HepG2 (cell line): ENCODE measurements at regions not wholly inside any gene's neighbourhood (a gene's known extent, or its start where the extent isn't known, plus 50 kb on each side); places are given as distances from the start of the nearest gene placed in this dataset.

Experiments
- ATAC-seq: fragments of 200-7000 bp; cut with Tn5 transposase; 3 replicates; pipeline ENCODE4 v1.9.1; 2020; ENCODE audit warnings: mild to moderate bottlenecking, moderate library complexity
- BruUV-seq: library from RNA; stranded (reverse); fragments of 400-500 nt; replicated peaks from 2 replicates; lab custom pipeline; 2021; lab: Mats Ljungman, UMichigan
- CTCF ChIA-PET: fragments of 300-600 bp; formaldehyde crosslinking; extraction: SDS; loops from one replicate; lab custom pipeline; 2021; ENCODE audit warnings: low total read pairs, inconsistent platforms, low intra/inter-chr PET ratio; lab: Yijun Ruan, JAX
- POLR2A ChIA-PET: fragments of 350-600 bp; sonication (Branson Sonifier 250); formaldehyde crosslinking; loops from one replicate; lab custom pipeline; 2020; ENCODE audit warnings: antibody characterized with exemption, inconsistent platforms; lab: Yijun Ruan, JAX
- DNase-seq: peaks from one replicate; pipeline ENCODE4 v3.0.0-alpha.2; 2015; ENCODE audit warnings: low spot score
- FAIRE-seq: peaks from 3 replicates; lab custom pipeline; 2011; peaks lifted over from hg19 to GRCh38; lab: Jason Lieb, UNC
- H2AFZ ChIP-seq: one replicate; pipeline ENCODE4 v1.6.1; 2011; ENCODE audit warnings: low read length, inconsistent platforms
- H3K27ac ChIP-seq: fragments of 300-600 bp; 3 replicates; pipeline ENCODE4 v1.8.0; 2011; ENCODE audit warnings: mixed run types, mild to moderate bottlenecking, mixed read lengths, low read length, inconsistent platforms; ENCODE audit not compliant: insufficient read depth; ENCODE audit errors: extremely low read length
- H3K27me3 ChIP-seq, 2 experiments: fragments of 200-600 bp in 1 of 2; 2 replicates in 1 of 2; 3 replicates in 1 of 2; pipeline versions ENCODE4 v1.6.0 to v1.8.0; 2011; ENCODE audit warnings: low read length in 2 of 2, mild to moderate bottlenecking in 2 of 2, moderate library complexity in 2 of 2, inconsistent platforms in 1 of 2; ENCODE audit not compliant: insufficient read depth in 2 of 2, control insufficient read depth in 1 of 2
- H3K36me3 ChIP-seq, 2 experiments: fragments of 200-600 bp in 1 of 2; replicated peaks in 1 of 2; 2 replicates in 1 of 2; 3 replicates in 1 of 2; pipeline versions ENCODE4 v1.5.1 to v1.8.0; 2011; ENCODE audit warnings: low read length in 2 of 2, inconsistent platforms in 1 of 2; ENCODE audit not compliant: insufficient read depth in 2 of 2, control insufficient read depth in 1 of 2
- H3K4me1 ChIP-seq: 2 replicates; pipeline ENCODE4 v1.5.1; 2012; ENCODE audit warnings: low read length, inconsistent platforms; ENCODE audit not compliant: insufficient read depth
- H3K4me2 ChIP-seq: 2 replicates; pipeline ENCODE4 v1.6.0; 2011; ENCODE audit warnings: low read depth, low read length, inconsistent platforms
- H3K4me3 ChIP-seq, 3 experiments: fragments of 200-600 bp in 1 of 3; sonication (generic), shearing (Covaris generic) in 1 of 3; replicated peaks in 1 of 3; 2 replicates each; pipeline ENCODE4 v1.5.1; 2011 to 2016; ENCODE audit warnings: low read length in 3 of 3, inconsistent platforms in 2 of 3, low read depth in 2 of 3, mild to moderate bottlenecking in 2 of 3, control low read depth in 1 of 3, mixed read lengths in 1 of 3; ENCODE audit not compliant: insufficient read depth in 1 of 3
- H3K79me2 ChIP-seq: one replicate; pipeline ENCODE4 v1.6.1; 2011; ENCODE audit warnings: low read length, inconsistent platforms; ENCODE audit not compliant: insufficient read depth
- H3K9ac ChIP-seq: 2 replicates; pipeline ENCODE4 v1.6.0; 2011; ENCODE audit warnings: mild to moderate bottlenecking, low read depth, low read length, inconsistent platforms; ENCODE audit not compliant: insufficient read depth
- H3K9me3 ChIP-seq: 2 replicates; pipeline ENCODE4 v1.5.1; 2012; ENCODE audit warnings: mild to moderate bottlenecking, low read length
- H4K20me1 ChIP-seq: 2 replicates; pipeline ENCODE4 v1.6.0; 2011; ENCODE audit warnings: inconsistent platforms, mild to moderate bottlenecking, low read length, moderate library complexity; ENCODE audit not compliant: insufficient read depth
- ATRX ChIP-seq: sonication (generic); formaldehyde crosslinking; IDR thresholded peaks from 2 replicates; pipeline ENCODE4 v1.4.0; 2020; ENCODE audit warnings: missing genetic modification reagents, borderline replicate concordance
- CREB1 ChIP-seq, 2 experiments: fragments of 450-650 bp in 1 of 2; IDR thresholded peaks; 2 replicates each; pipeline ENCODE4 v1.6.1; 2016 to 2017; ENCODE audit warnings: control low read depth in 1 of 2, mild to moderate bottlenecking in 1 of 2, missing compliant biosample characterization in 1 of 2, missing genetic modification characterization in 1 of 2
- KMT2B ChIP-seq: IDR thresholded peaks from 2 replicates; pipeline ENCODE4 v1.6.1; 2016; ENCODE audit warnings: missing genetic modification reagents, missing compliant biosample characterization
- MED1 ChIP-seq: sonication (generic); formaldehyde crosslinking; IDR thresholded peaks from 2 replicates; pipeline ENCODE4 v1.4.0; 2020; ENCODE audit warnings: missing genetic modification reagents
- MIER2 ChIP-seq: IDR thresholded peaks from 2 replicates; pipeline ENCODE4 v1.6.1; 2016; ENCODE audit warnings: missing biosample characterization, missing genetic modification reagents
- RELA ChIP-seq: sonication (generic); formaldehyde crosslinking; IDR thresholded peaks from 2 replicates; pipeline ENCODE4 v1.4.0; 2020; ENCODE audit warnings: missing genetic modification reagents
- RFX5 ChIP-seq: IDR thresholded peaks from 2 replicates; pipeline ENCODE4 v1.6.1; 2011; ENCODE audit warnings: low read depth, low read length, improper control_type of control experiment
- RORA ChIP-seq: sonication (generic); formaldehyde crosslinking; IDR thresholded peaks from 2 replicates; pipeline ENCODE4 v1.5.0; 2020; ENCODE audit warnings: mild to moderate bottlenecking, missing genetic modification reagents, moderate library complexity
- SIX1 ChIP-seq: sonication (generic); formaldehyde crosslinking; IDR thresholded peaks from 2 replicates; pipeline ENCODE4 v1.4.0; 2020; ENCODE audit warnings: missing genetic modification reagents, borderline replicate concordance
- TAF1 ChIP-seq: sonication (generic); formaldehyde crosslinking; IDR thresholded peaks from 2 replicates; pipeline ENCODE4 v1.4.0; 2020; ENCODE audit warnings: missing genetic modification reagents
- TCF7 ChIP-seq: sonication (generic); IDR thresholded peaks from 2 replicates; pipeline ENCODE4 v1.6.1; 2016; ENCODE audit warnings: antibody characterized with exemption, low read depth
- THAP7 ChIP-seq: sonication (generic); formaldehyde crosslinking; IDR thresholded peaks from 2 replicates; pipeline ENCODE4 v1.8.1; 2023; ENCODE audit warnings: mild to moderate bottlenecking, missing genetic modification reagents
- ZBTB20 ChIP-seq: sonication (generic); formaldehyde crosslinking; IDR thresholded peaks from 2 replicates; pipeline ENCODE4 v1.8.1; 2023; ENCODE audit warnings: missing genetic modification reagents, low read depth, mild to moderate bottlenecking, borderline replicate concordance
- ZBTB21 ChIP-seq: sonication (generic); formaldehyde crosslinking; IDR thresholded peaks from 2 replicates; pipeline ENCODE4 v1.4.0; 2020; ENCODE audit warnings: missing genetic modification reagents
- ZBTB44 ChIP-seq: sonication (generic); formaldehyde crosslinking; IDR thresholded peaks from 2 replicates; pipeline ENCODE4 v1.4.0; 2020; ENCODE audit warnings: missing genetic modification reagents
- ZNF484 ChIP-seq: sonication (generic); formaldehyde crosslinking; IDR thresholded peaks from 2 replicates; pipeline ENCODE4 v1.5.1; 2020; ENCODE audit warnings: mild to moderate bottlenecking, low read depth, missing genetic modification reagents, borderline replicate concordance
- ZNF598 ChIP-seq: sonication (generic); formaldehyde crosslinking; IDR thresholded peaks from 2 replicates; pipeline ENCODE4 v1.5.1; 2020; ENCODE audit warnings: mild to moderate bottlenecking, missing genetic modification reagents, borderline replicate concordance
- ZNF747 ChIP-seq: sonication (generic); formaldehyde crosslinking; IDR thresholded peaks from 2 replicates; pipeline ENCODE4 v1.8.1; 2023; ENCODE audit warnings: missing genetic modification reagents, mild to moderate bottlenecking, borderline replicate concordance
- WGBS: methylation state at CpG from one replicate; pipeline ENCODE4 v1.1.6; 2017; ENCODE audit warnings: low lambda C conversion rate; 5-methylcytosine and 5-hydroxymethylcytosine counted together
- in situ Hi-C: cut with HindIII; loops from 2 replicates; pipeline ENCODE4 v1.10.0; 2017; ENCODE audit warnings: low pct_unique_long_range_greater_than_20kb; ENCODE audit not compliant: extremely low pct_ligation_motif_present
- intact Hi-C: fragments of 100-400 bp; cut with micrococcal nuclease; formaldehyde crosslinking; loops from one replicate; pipeline ENCODE4 v1.10.0; 2022; ENCODE audit not compliant: unreplicated experiment

- Histone ChIP-seq H3K79me2 (no peaks in the 10 kb centered on the region), H3K27ac (no peak overlapping the region), H2AFZ (no peak overlapping the region), H4K20me1 (no peaks in the 10 kb centered on the region), H3K9me3 (no peaks in the 10 kb centered on the region), H3K4me3 (no peak overlapping the region), H3K4me2 (no peak overlapping the region), H3K36me3 (no peaks in the 10 kb centered on the region), H3K27me3 (no peaks in the 10 kb centered on the region), H3K4me1 (no peaks in the 10 kb centered on the region), H3K9ac (no peak overlapping the region)
- 13% methylated on average over 2 of the region's 2 CpGs for WGBS
- intact Hi-C loops (no loop called here), in situ Hi-C loops (no loop called here)
- CTCF ChIA-PET: no interaction called here
- no peak for TF ChIP-seq ZNF747 (CRISPR knock-in tag)
- no peak for TF ChIP-seq TCF7
- no peak for TF ChIP-seq ZBTB44 (CRISPR knock-in tag)
- TF ChIP-seq ZNF484: no peak
- TF ChIP-seq MIER2 (CRISPR knock-in tag): no peak
- no peak for FAIRE-seq
- DNase-seq: no peak
- no TSS peak for BruUV-seq
- ATAC-seq: no peak
- POLR2A ChIA-PET: no interaction called here
Observed at GRCh38 chr6:113095841-113096240, 748.7 kb downstream of the RFPL4B start.

GRCh38 chr6:113102761-113103160 is 754.4 kb upstream of the MARCKS start:
- no peaks in the 10 kb centered on the region for H3K27me3 ChIP-seq
- no peaks in the 10 kb centered on the region for H3K79me2 ChIP-seq
- H4K20me1 ChIP-seq: no peaks in the 10 kb centered on the region
- H3K36me3 ChIP-seq: no peaks in the 10 kb centered on the region
- H3K9me3 ChIP-seq: no peaks in the 10 kb centered on the region
- FAIRE-seq (no peak), DNase-seq (no peak), ATAC-seq (no peak)
- ChIA-PET CTCF (no interaction called here), POLR2A (no interaction called here)
- no peaks in the 10 kb centered on the region for H3K4me1 ChIP-seq
- WGBS: 34% methylated on average over 4 of the region's 4 CpGs
- no peak overlapping the region for H3K4me2 ChIP-seq
- H3K9ac ChIP-seq: no peak overlapping the region
- in situ Hi-C loops: no loop called here
- intact Hi-C loops: no loop called here
- no TSS peak for BruUV-seq
- H3K27ac ChIP-seq: no peak overlapping the region
- no peak overlapping the region for H3K4me3 ChIP-seq
- H2AFZ ChIP-seq: no peak overlapping the region
- TF ChIP-seq RELA (no peak), CREB1 (IDR thresholded peaks at IDR 0.05) (no peak), CREB1 (CRISPR knock-in tag; IDR thresholded peaks at IDR 0.05) (no peak), ZBTB20 (no peak), RORA (CRISPR knock-in tag) (no peak), SIX1 (CRISPR knock-in tag) (no peak), RFX5 (no peak), TAF1 (no peak), MED1 (CRISPR knock-in tag) (no peak), ZBTB21 (CRISPR knock-in tag) (no peak), THAP7 (CRISPR knock-in tag) (no peak), KMT2B (CRISPR knock-in tag) (no peak), ZNF598 (CRISPR knock-in tag) (no peak), ATRX (no peak)
